CD14-positive monocyte (primary cell): ENCODE measurements at regions not wholly inside any gene's neighbourhood (a gene's known extent, or its start where the extent isn't known, plus 50 kb on each side); places are given as distances from the start of the nearest gene placed in this dataset.

Source experiments
- DNase-seq, 3 donors: peaks; one replicate each; pipeline ENCODE4 v3.0.0-alpha.2; 2011 to 2022
- H2AFZ ChIP-seq: 2 replicates; pipeline ENCODE4 v1.6.0; 2012; ENCODE audit warnings: mild to moderate bottlenecking, low read depth, low read length, inconsistent platforms; ENCODE audit not compliant: insufficient read depth, poor library complexity, severe bottlenecking
- H3K27ac ChIP-seq, 2 donors: 1 replicate in 1 of 2; 2 replicates in 1 of 2; pipeline ENCODE4 v1.5.1; 2012 to 2013; ENCODE audit warnings: low read length in 2 of 2, control low read depth in 1 of 2, inconsistent platforms in 1 of 2, low read depth in 1 of 2, mild to moderate bottlenecking in 1 of 2
- H3K27me3 ChIP-seq, 2 donors: one replicate each; pipeline versions ENCODE4 v1.6.0 to v1.6.1; 2011 to 2013; ENCODE audit warnings: low read length in 2 of 2; ENCODE audit not compliant: control insufficient read depth in 2 of 2, insufficient read depth in 2 of 2
- H3K36me3 ChIP-seq, 2 donors: replicated peaks in 1 of 2; 1 replicate in 1 of 2; 2 replicates in 1 of 2; pipeline versions ENCODE4 v1.5.1 to v1.6.1; 2012 to 2013; ENCODE audit warnings: low read length in 2 of 2, control low read depth in 1 of 2, inconsistent platforms in 1 of 2, mild to moderate bottlenecking in 1 of 2; ENCODE audit not compliant: insufficient read depth in 2 of 2, control insufficient read depth in 1 of 2
- H3K4me1 ChIP-seq, 2 donors: 1 replicate in 1 of 2; 2 replicates in 1 of 2; pipeline versions ENCODE4 v1.5.1 to v1.6.1; 2012 to 2013; ENCODE audit warnings: low read length in 2 of 2, control low read depth in 1 of 2, inconsistent platforms in 1 of 2, mild to moderate bottlenecking in 1 of 2, moderate library complexity in 1 of 2; ENCODE audit not compliant: insufficient read depth in 2 of 2, control insufficient read depth in 1 of 2
- H3K4me2 ChIP-seq: replicated peaks from 2 replicates; pipeline ENCODE3; 2012; ENCODE audit warnings: low read length, moderate library complexity, mild to moderate bottlenecking; ENCODE audit not compliant: poor library complexity, severe bottlenecking; ENCODE audit errors: extremely low read depth
- H3K4me3 ChIP-seq, 3 experiments: fragments of 200-600 bp in 1 of 3; sonication (generic) in 1 of 3; replicated peaks in 1 of 3; 1 replicate in 2 of 3; 2 replicates in 1 of 3; pipeline ENCODE4 v1.5.1; 2011 to 2013; ENCODE audit warnings: low read length in 3 of 3, mild to moderate bottlenecking in 3 of 3, control low read depth in 2 of 3, low read depth in 2 of 3, inconsistent platforms in 1 of 3, moderate library complexity in 1 of 3
- H3K79me2 ChIP-seq: 2 replicates; pipeline ENCODE4 v1.6.0; 2012; ENCODE audit warnings: mild to moderate bottlenecking, control low read depth, inconsistent platforms, low read length, moderate library complexity; ENCODE audit not compliant: insufficient read depth
- H3K9ac ChIP-seq: 2 replicates; pipeline ENCODE4 v1.6.0; 2017; ENCODE audit warnings: low read length, mild to moderate bottlenecking; ENCODE audit not compliant: insufficient read depth, poor library complexity, severe bottlenecking
- H3K9me3 ChIP-seq, 2 donors: replicated peaks in 1 of 2; 1 replicate in 1 of 2; 2 replicates in 1 of 2; pipeline versions ENCODE4 v1.5.1 to v1.6.1; 2012 to 2013; ENCODE audit warnings: low read length in 2 of 2, control low read depth in 1 of 2; ENCODE audit not compliant: control insufficient read depth in 1 of 2, insufficient read depth in 1 of 2
- H4K20me1 ChIP-seq: 2 replicates; pipeline ENCODE4 v1.6.0; 2012; ENCODE audit warnings: mild to moderate bottlenecking, low read length, control low read depth, moderate library complexity; ENCODE audit not compliant: insufficient read depth
- H3K27ac Mint-ChIP-seq, 7 donors: one replicate each; pipeline ENCODE4 v1.8.0; 2020; ENCODE audit warnings: mild to moderate bottlenecking in 7 of 7, mixed read lengths in 7 of 7, moderate library complexity in 6 of 7, inconsistent platforms in 2 of 7
- H3K27me3 Mint-ChIP-seq, 3 donors: one replicate each; pipeline ENCODE4 v1.8.0; 2021 to 2022; ENCODE audit warnings: low read depth in 3 of 3, mild to moderate bottlenecking in 3 of 3, mixed read lengths in 3 of 3, moderate library complexity in 3 of 3, inconsistent platforms in 1 of 3
- H3K36me3 Mint-ChIP-seq, 2 donors: one replicate each; pipeline ENCODE4 v1.8.0; 2020; ENCODE audit warnings: mixed read lengths in 2 of 2, inconsistent platforms in 1 of 2, mild to moderate bottlenecking in 1 of 2
- H3K4me1 Mint-ChIP-seq: one replicate; pipeline ENCODE4 v1.8.0; 2020; ENCODE audit warnings: mild to moderate bottlenecking, mixed read lengths
- H3K4me3 Mint-ChIP-seq, 2 donors: one replicate each; pipeline ENCODE4 v1.8.0; 2020; ENCODE audit warnings: mild to moderate bottlenecking in 2 of 2, mixed read lengths in 2 of 2, moderate library complexity in 1 of 2
- H3K9me3 Mint-ChIP-seq, 7 donors: one replicate each; pipeline ENCODE4 v1.8.0; 2020 to 2022; ENCODE audit warnings: mixed read lengths in 7 of 7, mild to moderate bottlenecking in 6 of 7, moderate library complexity in 6 of 7, inconsistent platforms in 2 of 7
- CTCF ChIP-seq: fragments of 200-600 bp; IDR thresholded peaks from one replicate; pipeline ENCODE4 v1.8.0; 2022; ENCODE audit warnings: antibody characterized with exemption, mild to moderate bottlenecking
- WGBS: methylation state at CpG from one replicate; pipeline ENCODE4 v1.1.5; 2013; ENCODE audit warnings: missing lambda C conversion rate; ENCODE audit not compliant: insufficient coverage; 5-methylcytosine and 5-hydroxymethylcytosine counted together
- intact Hi-C, 2 donors: fragments of 100-400 bp; cut with micrococcal nuclease; formaldehyde crosslinking; loops; one replicate each; pipeline versions ENCODE4 v1.15.0 to v1.15.1; 2023

- no peak overlapping the region for H3K27ac Mint-ChIP-seq
- no peak for TF ChIP-seq CTCF
- intact Hi-C loops: no loop called here
Observed at GRCh38 chr2:48065096-48065495, 158.8 kb upstream of the FBXO11 start.

GRCh38 chr2:48066000-48066399 lies 159.7 kb upstream of the FBXO11 start:
- Mint-ChIP-seq H3K9me3 (peaks cover 0 to 5% (median 2%) of the 10 kb centered on the region in 7 donors), H3K27ac (no peak overlapping the region), H3K4me1 (peaks cover 10% of the 10 kb centered on the region), H3K4me3 (no peak overlapping the region), H3K27me3 (peaks cover 0 to 5% (median 0%) of the 10 kb centered on the region in 3 donors), H3K36me3 (no peaks in the 10 kb centered on the region)
- Histone ChIP-seq H3K36me3 (no peaks in the 10 kb centered on the region), H3K4me3 (no peak overlapping the region), H2AFZ (no peak overlapping the region), H3K4me2 (no peak overlapping the region), H3K27me3 (peaks cover 0 to 3% of the 10 kb centered on the region in 2 donors), H3K9me3 (no peaks in the 10 kb centered on the region), H3K79me2 (no peaks in the 10 kb centered on the region), H4K20me1 (no peaks in the 10 kb centered on the region), H3K27ac (no peak overlapping the region), H3K9ac (no peak overlapping the region), H3K4me1 (peaks cover 7% of the 10 kb centered on the region in 2 donors)
- no peak for DNase-seq
- WGBS: no CpG with 5 or more reads among the region's 2 CpGs
- intact Hi-C loops: no loop called here
- TF ChIP-seq CTCF: no peak

More at GRCh38 chr2:48065096-48065495, 158.8 kb upstream of the FBXO11 start:
- Histone ChIP-seq H3K79me2 (no peaks in the 10 kb centered on the region), H3K9ac (no peak overlapping the region), H3K4me2 (no peak overlapping the region), H2AFZ (no peak overlapping the region), H3K9me3 (no peaks in the 10 kb centered on the region), H3K27ac (no peak overlapping the region), H4K20me1 (no peaks in the 10 kb centered on the region), H3K27me3 (peaks cover 0 to 3% of the 10 kb centered on the region in 2 donors), H3K36me3 (no peaks in the 10 kb centered on the region), H3K4me1 (peaks cover 5 to 7% of the 10 kb centered on the region in 2 donors), H3K4me3 (no peak overlapping the region)
- peaks cover 0 to 13% (median 2%) of the 10 kb centered on the region in 7 donors for H3K9me3 Mint-ChIP-seq
- peaks cover 0 to 5% (median 0%) of the 10 kb centered on the region in 3 donors for H3K27me3 Mint-ChIP-seq
- DNase-seq: no peak
- no peaks in the 10 kb centered on the region for H3K36me3 Mint-ChIP-seq
- H3K4me3 Mint-ChIP-seq: no peak overlapping the region
- H3K4me1 Mint-ChIP-seq: peaks cover 6% of the 10 kb centered on the region
